Duodenal mucosa (tissue), 2 donors: ENCODE measurements at regions not wholly inside any gene's neighbourhood (a gene's known extent, or its start where the extent isn't known, plus 50 kb on each side); places are given as distances from the start of the nearest gene placed in this dataset.
"Not testable (repeated sequence)": the region's sequence is repeated elsewhere in the genome, so short reads cannot be mapped to it uniquely, and the experiment has no call there.

Experiments
- H3K27ac ChIP-seq: one replicate; pipeline ENCODE4 v1.7.0; 2013; ENCODE audit warnings: low read depth, low read length
- H3K27me3 ChIP-seq, 2 donors: one replicate each; pipeline ENCODE4 v1.7.0; 2013; ENCODE audit warnings: low read length in 2 of 2, control low read depth in 1 of 2; ENCODE audit not compliant: insufficient read depth in 2 of 2, control insufficient read depth in 1 of 2
- H3K36me3 ChIP-seq, 2 donors: one replicate each; pipeline ENCODE4 v1.7.0; 2013; ENCODE audit warnings: low read length in 2 of 2, control low read depth in 1 of 2; ENCODE audit not compliant: insufficient read depth in 2 of 2, control insufficient read depth in 1 of 2
- H3K4me1 ChIP-seq, 2 donors: one replicate each; pipeline ENCODE4 v1.7.0; 2013; ENCODE audit warnings: low read length in 2 of 2, control low read depth in 1 of 2; ENCODE audit not compliant: insufficient read depth in 2 of 2, control insufficient read depth in 1 of 2
- H3K4me3 ChIP-seq, 2 donors: one replicate each; pipeline ENCODE4 v1.7.0; 2013; ENCODE audit warnings: low read length in 2 of 2, low read depth in 1 of 2
- H3K9ac ChIP-seq, 2 donors: one replicate each; pipeline ENCODE4 v1.7.0; 2013; ENCODE audit warnings: low read length in 2 of 2, low read depth in 1 of 2
- H3K9me3 ChIP-seq, 2 donors: one replicate each; pipeline ENCODE4 v1.7.0; 2013; ENCODE audit warnings: low read length in 2 of 2, control low read depth in 1 of 2; ENCODE audit not compliant: control insufficient read depth in 1 of 2

GRCh38 chr16:34062620-34063253 lies 603.3 kb downstream of the TP53TG3F start:
- H3K9ac ChIP-seq, H3K4me3 ChIP-seq, H3K27me3 ChIP-seq, H3K36me3 ChIP-seq, H3K4me1 ChIP-seq, H3K27ac ChIP-seq: not testable (repeated sequence)
- peaks cover 36 to 45% of the 10 kb centered on the region in 2 donors for H3K9me3 ChIP-seq

- not testable (repeated sequence) for H3K4me1 ChIP-seq, H3K4me3 ChIP-seq, H3K27ac ChIP-seq, H3K27me3 ChIP-seq, H3K36me3 ChIP-seq, H3K9ac ChIP-seq
- peaks cover 36 to 49% of the 10 kb centered on the region in 2 donors for H3K9me3 ChIP-seq
These were observed 604.2 kb downstream of the TP53TG3F start for GRCh38 chr16:34063498-34064157.

- not testable (repeated sequence) for H3K4me1 ChIP-seq, H3K9ac ChIP-seq, H3K27me3 ChIP-seq, H3K27ac ChIP-seq, H3K4me3 ChIP-seq, H3K36me3 ChIP-seq
- H3K9me3 ChIP-seq: peaks cover 40 to 58% of the 10 kb centered on the region in 2 donors
These were observed 605.2 kb downstream of the TP53TG3F start for GRCh38 chr16:34064602-34065001.

DNA sequence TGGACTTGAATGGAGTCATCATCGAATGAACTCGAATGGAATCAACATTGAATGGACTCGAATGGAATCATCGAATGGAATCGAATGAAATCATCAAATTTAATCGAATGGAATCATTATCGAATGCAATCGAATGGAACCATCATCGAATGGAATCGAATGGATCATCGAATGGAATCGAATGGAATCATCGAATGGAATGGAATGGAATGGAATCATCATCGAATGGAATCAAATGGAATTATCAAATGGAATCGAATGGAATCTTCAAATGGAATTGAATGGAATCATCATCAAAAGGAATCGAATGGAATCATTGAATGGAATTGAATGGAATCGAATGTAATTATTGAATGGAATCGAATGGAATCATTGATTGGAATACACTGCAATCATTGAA lies 610.3 kb downstream of the TP53TG3F start:
- H3K4me3 ChIP-seq, H3K27ac ChIP-seq, H3K9ac ChIP-seq, H3K4me1 ChIP-seq, H3K27me3 ChIP-seq, H3K36me3 ChIP-seq: not testable (repeated sequence)
- H3K9me3 ChIP-seq: peaks cover 15 to 41% of the 10 kb centered on the region in 2 donors

GRCh38 chr16:34078691-34079090 lies 619.3 kb downstream of the TP53TG3F start:
- H3K36me3 ChIP-seq: no peaks in the 10 kb centered on the region
- no peak overlapping the region for H3K4me3 ChIP-seq
- no peak overlapping the region for H3K27ac ChIP-seq
- H3K27me3 ChIP-seq: no peaks in the 10 kb centered on the region
- H3K9ac ChIP-seq: no peak overlapping the region
- no peaks in the 10 kb centered on the region for H3K4me1 ChIP-seq
- H3K9me3 ChIP-seq: peaks cover 29 to 98% of the 10 kb centered on the region in 2 donors

DNA sequence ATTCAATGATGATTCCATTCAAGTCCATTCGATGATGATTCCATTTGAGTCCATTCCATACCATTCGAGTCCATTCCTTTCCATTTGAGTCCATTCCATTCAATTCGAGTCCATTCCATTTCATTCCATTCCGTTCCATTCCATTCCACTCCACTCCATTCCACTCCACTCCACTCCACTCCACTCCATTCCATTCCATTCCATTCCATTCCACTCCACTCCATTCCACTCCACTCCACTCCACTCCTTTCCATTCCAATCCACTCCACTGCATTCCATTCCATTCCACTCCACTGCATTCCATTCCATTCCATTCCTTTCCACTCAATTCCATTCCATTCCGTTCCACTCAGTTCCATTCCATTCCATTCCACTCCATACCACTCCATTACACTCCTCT lies 625.6 kb downstream of the TP53TG3F start:
- H3K27ac ChIP-seq, H3K4me1 ChIP-seq, H3K9ac ChIP-seq, H3K4me3 ChIP-seq, H3K36me3 ChIP-seq, H3K27me3 ChIP-seq: not testable (repeated sequence)
- H3K9me3 ChIP-seq: peaks cover 36 to 99% of the 10 kb centered on the region in 2 donors

GRCh38 chr16:34095006-34095405 lies 635.6 kb downstream of the TP53TG3F start:
- not testable (repeated sequence) for H3K4me3 ChIP-seq, H3K4me1 ChIP-seq, H3K9ac ChIP-seq, H3K36me3 ChIP-seq, H3K27me3 ChIP-seq, H3K27ac ChIP-seq
- H3K9me3 ChIP-seq: peaks cover 46 to 91% of the 10 kb centered on the region in 2 donors

DNA sequence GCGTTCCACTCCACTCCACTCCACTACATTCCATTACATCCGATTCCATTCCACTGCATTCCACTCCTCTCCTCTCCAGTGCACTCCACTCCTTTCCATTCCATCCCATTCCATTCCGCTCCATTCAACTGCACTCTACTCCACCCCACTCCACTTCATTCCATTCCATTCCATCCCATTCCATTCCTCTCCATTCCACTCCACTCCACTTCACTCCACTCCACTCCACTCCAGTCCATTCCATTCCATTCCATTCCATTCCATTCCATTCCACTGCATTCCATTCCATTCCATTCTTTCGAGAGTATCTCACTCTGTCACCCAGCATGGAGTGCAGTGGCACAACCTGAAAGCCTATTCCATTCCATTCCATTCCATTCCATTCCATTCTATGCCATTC lies 637.5 kb downstream of the TP53TG3F start:
- H3K9me3 ChIP-seq: peaks cover 41 to 79% of the 10 kb centered on the region in 2 donors
- not testable (repeated sequence) for H3K4me3 ChIP-seq

DNA sequence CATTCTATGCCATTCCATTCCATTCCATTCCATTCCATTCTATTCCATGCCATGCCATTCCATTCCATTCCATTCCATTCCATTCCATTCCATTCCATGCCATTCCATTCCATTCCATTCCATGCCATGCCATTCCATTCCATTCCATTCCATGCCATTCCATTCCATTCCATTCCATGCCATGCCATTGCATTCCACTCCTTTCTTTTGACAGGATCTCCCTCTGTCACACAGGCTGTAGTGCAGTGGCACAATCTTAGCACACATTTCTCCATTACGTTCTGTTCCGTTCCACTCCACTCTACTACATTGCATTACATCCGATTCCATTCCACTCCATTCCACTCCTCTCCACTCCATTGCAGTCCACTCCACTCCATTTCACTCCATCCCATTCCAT lies 637.9 kb downstream of the TP53TG3F start:
- H3K9ac ChIP-seq, H3K4me1 ChIP-seq, H3K36me3 ChIP-seq, H3K27me3 ChIP-seq, H3K4me3 ChIP-seq, H3K27ac ChIP-seq: not testable (repeated sequence)
- peaks cover 40 to 75% of the 10 kb centered on the region in 2 donors for H3K9me3 ChIP-seq

More for the DNA sequence above, 637.5 kb downstream of the TP53TG3F start:
- not testable (repeated sequence) for H3K27me3 ChIP-seq, H3K27ac ChIP-seq, H3K4me1 ChIP-seq, H3K9ac ChIP-seq, H3K36me3 ChIP-seq

DNA sequence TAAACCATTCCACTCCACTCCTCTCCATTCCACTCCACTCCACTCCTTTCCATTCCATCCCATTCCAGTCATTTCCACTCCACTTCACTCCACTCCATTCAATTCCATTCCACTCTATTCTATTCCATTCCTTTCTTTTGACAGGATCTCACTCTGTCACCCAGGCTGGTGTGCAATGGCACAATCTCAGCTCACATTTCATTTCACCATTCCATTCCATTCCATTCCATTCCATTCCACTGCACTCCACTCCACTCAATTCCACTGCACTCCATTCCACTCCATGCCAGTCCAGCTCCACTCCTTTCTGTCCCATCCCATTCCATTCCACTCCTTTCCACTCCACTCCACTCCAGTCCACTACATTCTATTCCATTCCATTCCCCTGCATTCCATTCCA lies 638.6 kb downstream of the TP53TG3F start:
- H3K27ac ChIP-seq, H3K9ac ChIP-seq, H3K4me1 ChIP-seq, H3K36me3 ChIP-seq, H3K27me3 ChIP-seq, H3K4me3 ChIP-seq: not testable (repeated sequence)
- H3K9me3 ChIP-seq: peaks cover 34 to 68% of the 10 kb centered on the region in 2 donors
